SU-DHL-6 (cell line): ENCODE measurements at regions not wholly inside any gene's neighbourhood (a gene's known extent, or its start where the extent isn't known, plus 50 kb on each side); places are given as distances from the start of the nearest gene placed in this dataset.

Experiments
- EZH2phosphoT487 ChIP-seq: fragments of 200-600 bp; sonication (generic), shearing (Covaris generic); conservative IDR thresholded peaks from 2 replicates; pipeline ENCODE4 v1.6.1; 2018; ENCODE audit warnings: mild to moderate bottlenecking, antibody characterized with exemption, low read length, moderate library complexity, mixed read lengths
- TF ChIP-seq, protein P1 (sequence below): fragments of 200-600 bp; sonication (generic); IDR thresholded peaks from one replicate; pipeline ENCODE4 v1.5.1; 2017; ENCODE audit warnings: antibody characterized with exemption, mild to moderate bottlenecking, low read length, moderate library complexity; ENCODE audit not compliant: insufficient read depth, poor library complexity, severe bottlenecking

DNA sequence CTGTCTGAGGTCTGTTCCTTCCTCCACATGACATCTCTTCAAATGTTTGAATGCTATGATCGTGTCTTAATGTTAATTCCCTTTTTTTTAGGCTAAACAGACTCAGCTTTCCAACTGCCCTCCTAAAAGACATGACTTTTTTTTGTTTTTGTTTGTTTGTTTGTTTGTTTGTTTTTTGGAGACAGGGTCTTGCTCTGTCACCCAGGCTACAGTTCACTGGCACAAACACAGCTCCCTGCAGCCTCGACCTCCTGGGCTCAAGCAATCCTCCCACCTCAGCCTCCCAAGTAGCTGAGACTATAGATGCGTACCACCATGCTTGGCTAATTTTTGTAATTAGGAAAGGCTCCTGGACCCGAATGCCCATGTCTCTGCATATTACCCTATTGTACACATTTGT lies 176.5 kb downstream of the ABCA8 start:
- TF ChIP-seq, protein P1, sequence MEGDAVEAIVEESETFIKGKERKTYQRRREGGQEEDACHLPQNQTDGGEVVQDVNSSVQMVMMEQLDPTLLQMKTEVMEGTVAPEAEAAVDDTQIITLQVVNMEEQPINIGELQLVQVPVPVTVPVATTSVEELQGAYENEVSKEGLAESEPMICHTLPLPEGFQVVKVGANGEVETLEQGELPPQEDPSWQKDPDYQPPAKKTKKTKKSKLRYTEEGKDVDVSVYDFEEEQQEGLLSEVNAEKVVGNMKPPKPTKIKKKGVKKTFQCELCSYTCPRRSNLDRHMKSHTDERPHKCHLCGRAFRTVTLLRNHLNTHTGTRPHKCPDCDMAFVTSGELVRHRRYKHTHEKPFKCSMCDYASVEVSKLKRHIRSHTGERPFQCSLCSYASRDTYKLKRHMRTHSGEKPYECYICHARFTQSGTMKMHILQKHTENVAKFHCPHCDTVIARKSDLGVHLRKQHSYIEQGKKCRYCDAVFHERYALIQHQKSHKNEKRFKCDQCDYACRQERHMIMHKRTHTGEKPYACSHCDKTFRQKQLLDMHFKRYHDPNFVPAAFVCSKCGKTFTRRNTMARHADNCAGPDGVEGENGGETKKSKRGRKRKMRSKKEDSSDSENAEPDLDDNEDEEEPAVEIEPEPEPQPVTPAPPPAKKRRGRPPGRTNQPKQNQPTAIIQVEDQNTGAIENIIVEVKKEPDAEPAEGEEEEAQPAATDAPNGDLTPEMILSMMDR = no peak
- TF ChIP-seq EZH2phosphoT487 = no peak
